HT-29 (cell line): ENCODE measurements at regions not wholly inside any gene's neighbourhood (a gene's known extent, or its start where the extent isn't known, plus 50 kb on each side); places are given as distances from the start of the nearest gene placed in this dataset.
"Not testable (repeated sequence)": the region's sequence is repeated elsewhere in the genome, so short reads cannot be mapped to it uniquely, and the experiment has no call there.

Experiments
- DNase-seq: peaks from one replicate; pipeline ENCODE4 v3.0.0-alpha.2; 2015; ENCODE audit warnings: low spot score

DNA sequence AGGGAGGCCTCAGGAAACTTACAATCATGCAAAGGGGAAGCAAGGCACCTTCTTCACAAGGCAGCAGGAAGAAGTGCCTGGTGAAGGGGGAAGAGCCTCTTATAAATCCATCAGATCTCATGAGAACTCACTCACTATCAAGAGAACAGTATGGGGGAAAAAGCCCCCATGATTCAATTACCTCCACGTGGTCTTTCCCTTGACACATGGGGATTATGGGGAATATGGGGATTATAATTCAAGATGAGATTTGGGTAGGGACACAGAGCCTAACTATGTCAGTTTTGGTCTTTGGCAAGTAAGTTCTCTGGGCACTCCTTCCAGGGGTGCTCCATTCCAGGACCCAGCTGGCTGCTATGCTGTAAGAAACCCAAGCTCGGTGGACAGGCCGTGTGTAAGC, 275.3 kb upstream of the TUT7 start:
- DNase-seq = no peak

- DNase-seq = no peak
Measured at GRCh38 chr9:86626802-86627201, 272.6 kb upstream of the TUT7 start.

GRCh38 chr9:86624630-86625029, 270.4 kb upstream of the TUT7 start:
- no peak for DNase-seq

DNA sequence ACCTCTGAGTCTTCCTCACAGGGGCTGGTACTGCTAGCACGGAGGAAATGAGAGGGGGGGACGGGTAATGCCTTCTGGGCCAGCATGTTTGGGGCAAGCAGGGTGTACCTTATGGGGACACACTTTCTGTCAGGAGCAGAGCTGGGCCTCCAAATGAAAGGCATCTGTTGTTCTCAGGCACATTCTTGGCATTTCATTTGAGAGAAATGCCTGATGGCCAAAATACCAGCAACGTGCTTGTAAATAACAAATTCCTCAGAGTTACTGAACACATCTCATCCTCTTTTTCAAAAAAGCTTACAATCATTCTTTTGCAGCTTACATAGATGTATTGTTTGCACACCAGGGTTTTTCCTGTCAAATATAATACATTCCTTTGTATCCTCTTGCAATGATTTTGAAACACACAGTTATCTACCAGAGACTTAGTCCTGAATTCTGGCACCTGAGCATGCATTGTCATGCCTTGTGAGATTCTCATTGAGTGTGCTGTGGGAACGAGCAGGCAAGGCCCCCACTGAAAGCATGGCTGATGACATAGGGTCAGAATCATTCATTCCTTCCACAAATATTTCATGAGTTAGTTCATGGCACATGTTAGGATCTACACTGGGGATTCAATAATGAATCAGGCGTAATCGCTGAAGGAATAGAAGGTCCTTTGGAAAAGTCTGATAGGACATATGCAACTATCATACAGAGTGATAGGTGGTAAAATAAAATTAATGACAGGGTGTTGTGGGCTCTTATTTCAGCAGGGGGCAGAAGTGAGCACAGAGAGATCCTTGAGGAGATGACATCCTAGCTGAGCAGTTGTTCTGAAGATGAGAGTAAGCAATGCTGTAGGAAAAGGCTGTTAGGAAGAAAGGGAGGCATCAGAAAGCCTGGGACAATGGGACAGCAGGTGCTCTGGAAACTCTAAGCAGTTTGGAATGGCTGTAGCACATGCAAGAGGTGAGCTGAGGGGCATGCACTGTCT, 260.9 kb upstream of the TUT7 start:
- DNase-seq = peak; percentile 24

GRCh38 chr9:86613943-86614342, 259.7 kb upstream of the TUT7 start:
- no peak for DNase-seq

DNA sequence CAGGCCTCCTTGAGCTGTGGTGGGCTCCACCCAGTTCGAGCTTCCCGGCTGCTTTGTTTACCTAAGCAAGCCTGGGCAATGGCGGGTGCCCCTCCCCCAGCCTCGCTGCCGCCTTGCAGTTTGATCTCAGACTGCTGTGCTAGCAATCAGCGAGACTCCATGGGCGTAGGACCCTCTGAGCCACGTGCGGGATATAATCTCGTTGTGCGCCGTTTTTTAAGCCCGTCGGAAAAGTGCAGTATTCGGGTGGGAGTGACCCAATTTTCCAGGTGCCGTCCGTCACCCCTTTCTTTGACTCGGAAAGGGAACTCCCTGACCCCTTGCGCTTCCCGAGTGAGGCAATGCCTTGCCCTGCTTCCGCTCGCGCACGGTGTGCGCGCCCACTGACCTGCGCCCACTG, 257.3 kb upstream of the TUT7 start:
- DNase-seq = not testable (repeated sequence)

- no peak for DNase-seq
Measured at GRCh38 chr9:86605303-86605702, 251.1 kb upstream of the TUT7 start.

- DNase-seq = no peak
Measured at GRCh38 chr9:86604741-86605140, 250.5 kb upstream of the TUT7 start.

- peak; percentile 39 for DNase-seq
Measured at GRCh38 chr9:86602715-86603114, 248.5 kb upstream of the TUT7 start.

- no peak for DNase-seq
Measured at GRCh38 chr9:86601697-86602096, 247.5 kb upstream of the TUT7 start.

DNA sequence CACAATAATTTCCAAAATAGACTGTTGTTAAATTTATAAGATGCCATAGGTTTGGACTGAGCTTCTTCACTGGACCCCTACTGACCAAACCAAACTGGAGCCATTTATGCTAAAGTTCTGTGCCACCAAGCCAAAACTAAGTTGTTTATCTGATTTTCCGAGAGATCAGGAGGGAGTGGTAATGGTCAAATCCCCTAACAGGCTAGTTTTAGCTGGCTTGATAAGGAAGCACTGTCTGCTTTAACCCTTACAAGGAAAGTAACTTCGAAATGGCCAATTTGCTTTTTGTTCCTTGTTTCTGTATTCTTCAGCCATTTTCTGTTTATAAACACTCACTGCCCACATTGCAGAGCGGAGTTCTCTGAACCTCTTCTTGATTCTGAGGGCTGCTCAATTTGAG, 246.8 kb upstream of the TUT7 start:
- DNase-seq = no peak

GRCh38 chr9:86600291-86600690, 246.1 kb upstream of the TUT7 start:
- DNase-seq = no peak

DNA sequence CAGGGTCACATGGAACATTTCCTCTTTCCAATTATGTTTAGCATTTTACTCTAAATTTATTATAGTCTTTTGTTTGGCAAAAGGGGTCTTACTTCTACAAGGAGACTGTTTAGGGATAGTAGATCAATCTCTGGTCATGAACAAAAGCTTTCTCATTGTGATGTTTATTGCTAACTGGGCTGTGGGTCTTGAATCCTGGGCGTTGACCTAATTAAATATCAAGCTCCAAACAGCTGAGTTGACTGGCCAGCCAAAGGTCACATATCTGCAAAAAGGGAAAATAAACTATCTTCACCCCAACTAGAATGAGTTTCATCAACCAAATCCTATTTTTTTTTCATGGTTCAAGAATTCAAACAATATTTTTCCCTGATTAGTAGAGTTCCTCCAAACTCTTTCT, 245.4 kb upstream of the TUT7 start:
- no peak for DNase-seq

GRCh38 chr9:86598411-86599239, 244.4 kb upstream of the TUT7 start:
- DNase-seq = no peak

GRCh38 chr9:86594724-86595123, 240.5 kb upstream of the TUT7 start:
- DNase-seq = no peak

GRCh38 chr9:86591472-86591871, 237.3 kb upstream of the TUT7 start:
- DNase-seq = no peak

DNA sequence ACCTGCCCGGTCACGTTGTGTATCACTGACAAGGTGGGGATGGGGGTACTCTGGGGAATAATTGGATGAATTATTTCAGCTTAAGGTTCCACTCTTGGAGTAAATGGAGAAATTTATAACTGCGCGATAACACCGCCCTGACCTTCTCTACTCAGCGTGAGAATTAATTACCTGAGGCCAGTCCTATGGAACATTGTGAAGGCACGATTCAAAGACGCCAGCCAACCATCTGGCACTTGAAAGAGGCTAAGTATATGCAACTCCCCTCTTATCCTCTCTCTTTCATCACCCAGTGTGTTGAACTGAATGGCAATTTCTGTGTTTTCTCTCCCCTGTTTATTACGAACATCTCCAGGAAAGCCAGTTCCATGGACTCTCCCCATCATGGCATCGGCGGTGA, 235.5 kb upstream of the TUT7 start:
- no peak for DNase-seq

DNA sequence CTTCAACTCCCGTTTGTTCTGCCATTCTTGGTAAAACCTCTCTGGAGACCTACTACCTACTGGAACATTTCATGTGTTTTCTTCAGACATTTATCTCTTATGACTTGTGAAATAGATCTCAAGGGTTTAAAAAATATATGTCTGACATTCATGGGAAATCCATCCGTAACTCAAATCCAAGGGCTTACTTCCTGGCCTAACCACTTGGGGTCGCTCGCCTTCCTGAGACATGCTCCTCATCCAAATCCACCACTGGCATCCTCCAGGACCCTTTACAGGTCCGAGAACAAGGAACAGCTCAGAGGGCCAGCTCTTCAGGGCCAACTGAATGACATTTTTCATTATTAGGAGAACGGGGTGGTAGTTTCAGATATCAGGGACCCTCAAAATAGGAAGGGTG, 235.1 kb upstream of the TUT7 start:
- DNase-seq = no peak

DNA sequence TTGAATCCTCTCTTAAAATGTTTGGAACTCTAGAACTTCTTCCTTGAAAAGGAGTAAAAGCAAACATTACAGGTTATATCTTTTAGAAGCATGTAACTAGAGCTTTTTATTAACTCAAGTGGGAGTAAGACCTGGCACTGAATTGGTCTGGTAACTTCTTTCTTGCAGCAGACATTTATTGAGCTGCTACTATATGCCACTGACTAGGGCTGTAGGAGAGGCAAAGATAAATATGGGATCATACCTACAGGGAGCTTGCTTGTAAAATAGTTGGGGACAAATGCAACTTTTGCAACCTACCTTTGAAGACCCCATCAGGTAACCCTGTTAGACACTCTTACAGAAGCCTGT, 231.9 kb upstream of the TUT7 start:
- DNase-seq = no peak

DNA sequence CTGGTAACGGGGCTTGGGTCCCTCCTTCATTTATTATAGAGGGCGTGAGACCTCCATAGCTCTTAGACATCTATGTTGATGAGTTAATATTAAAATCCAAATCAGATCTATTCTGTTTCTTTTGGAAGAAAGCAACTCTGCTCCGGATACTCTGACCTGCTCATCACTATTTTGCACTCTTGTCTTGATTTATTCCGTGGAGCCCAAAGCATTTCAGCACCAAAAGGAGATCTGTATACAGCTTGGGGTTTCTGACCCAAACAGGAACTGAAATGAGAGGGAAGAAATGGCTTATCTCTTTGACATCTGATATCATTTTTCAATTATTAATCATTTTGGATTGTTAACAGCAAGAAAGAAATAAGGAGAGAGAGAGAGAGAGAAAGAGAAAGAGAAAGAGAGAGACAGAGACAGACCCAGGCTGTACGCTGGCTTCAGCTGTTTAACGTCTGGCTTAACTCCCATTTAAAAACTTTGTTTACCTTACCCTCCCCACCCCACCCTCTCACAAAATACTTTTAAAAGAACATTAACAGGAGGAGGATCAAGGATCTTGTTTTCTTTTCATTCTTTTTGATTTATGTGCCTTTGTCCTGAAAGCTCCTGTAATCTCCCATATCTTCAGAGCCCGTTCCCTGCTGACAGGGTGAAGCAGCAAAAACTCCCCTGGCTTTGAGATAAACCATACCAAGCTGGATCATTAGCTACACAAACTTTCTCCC, 231.4 kb upstream of the TUT7 start:
- DNase-seq = peak; percentile 29

DNA sequence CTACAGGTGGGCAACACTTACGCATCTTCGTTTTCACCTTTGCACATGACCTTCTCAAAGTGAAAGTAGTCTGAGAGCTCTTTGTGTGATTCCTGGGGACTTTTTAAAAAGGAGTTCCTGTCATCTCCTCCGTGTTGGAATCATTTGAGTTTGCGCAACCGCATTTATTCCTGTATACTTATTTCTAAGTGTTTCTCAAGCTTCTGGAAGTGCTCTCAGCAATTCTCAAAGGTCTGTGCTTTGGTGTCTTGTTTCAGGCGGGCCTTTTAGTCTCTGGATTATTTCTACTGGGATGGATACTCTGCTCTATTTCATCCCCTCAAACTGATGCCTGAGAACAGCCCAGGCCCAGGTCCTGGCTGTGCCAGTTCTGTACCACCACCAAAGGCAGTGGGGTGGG, 226.5 kb upstream of the TUT7 start:
- DNase-seq = no peak

- DNase-seq = no peak
Measured at GRCh38 chr9:86578722-86579121, 224.5 kb upstream of the TUT7 start.
